Mammary epithelial cell (primary cell): ENCODE measurements at regions not wholly inside any gene's neighbourhood (a gene's known extent, or its start where the extent isn't known, plus 50 kb on each side); places are given as distances from the start of the nearest gene placed in this dataset.

ENCODE experiments used
- CTCF ChIP-seq, 2 donors: IDR thresholded peaks in 1 of 2; conservative IDR thresholded peaks in 1 of 2; 2 replicates each; pipeline ENCODE4 v1.5.1; 2011 to 2012; ENCODE audit warnings: inconsistent platforms in 2 of 2, low read length in 2 of 2, mild to moderate bottlenecking in 2 of 2, control low read depth in 1 of 2, low read depth in 1 of 2; ENCODE audit not compliant: insufficient read depth in 1 of 2; ENCODE audit errors: extremely low read depth in 1 of 2
- EZH2 ChIP-seq: IDR thresholded peaks from 2 replicates; pipeline ENCODE4 v1.6.1; 2012; ENCODE audit warnings: low read length, inconsistent platforms, borderline replicate concordance

DNA sequence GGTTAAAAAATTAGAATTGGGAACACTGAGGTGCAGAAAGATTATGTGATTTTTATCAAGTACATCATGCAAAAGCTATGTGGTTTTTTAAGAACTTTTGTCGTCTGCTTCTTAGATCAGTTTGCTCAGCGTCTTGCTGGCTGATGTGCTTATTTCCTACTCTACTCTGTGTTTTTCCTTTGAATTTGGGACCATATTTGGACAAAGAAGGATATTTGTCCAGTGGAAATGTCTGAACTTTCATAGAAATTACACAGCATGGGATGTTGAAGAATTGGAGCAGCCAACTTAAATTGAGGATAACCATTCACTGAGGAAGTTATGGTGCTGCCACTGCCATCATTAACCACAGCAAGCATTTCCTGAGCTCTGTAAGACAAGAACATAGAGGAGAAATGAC lies 252.8 kb upstream of the HS3ST5 start:
- TF ChIP-seq CTCF (conservative IDR thresholded peaks at IDR 0.05 in 1 of 2, IDR thresholded peaks at IDR 0.05 in 1 of 2; ENCODE audit: extremely low read depth in 1 of 2, insufficient read depth in 1 of 2, low read depth in 1 of 2, low read length in 2 of 2), result no peak
- no peak for TF ChIP-seq EZH2
